NCI-H1417 treated with DMSO at 0.1 percent for 48 hours (cell line): ENCODE measurements at regions not wholly inside any gene's neighbourhood (a gene's known extent, or its start where the extent isn't known, plus 50 kb on each side); places are given as distances from the start of the nearest gene placed in this dataset.

Experiments
- DNase-seq: peaks from one replicate; lab custom pipeline; 2025; lab: John Stamatoyannopoulos, UW

DNA sequence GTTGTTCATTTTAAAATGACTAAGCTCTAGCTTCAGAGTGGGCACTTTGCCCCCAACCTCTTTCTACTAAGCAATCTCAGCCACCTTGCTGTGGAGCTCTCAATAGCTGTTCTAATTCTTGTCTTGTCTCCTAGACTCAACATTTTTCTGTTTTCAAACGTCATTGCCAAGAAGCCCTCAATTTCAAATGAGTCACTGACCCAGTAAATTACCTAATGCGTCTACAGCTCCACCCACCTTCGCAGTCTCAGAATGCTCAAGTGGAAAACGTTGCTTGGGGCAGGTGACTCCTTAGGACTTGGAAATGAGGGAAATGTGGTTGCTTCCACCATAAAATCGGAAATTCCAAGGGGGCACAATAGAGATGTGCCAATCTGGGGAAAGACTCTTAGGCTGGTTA is 59.0 kb downstream of the ING2 start:
- no peak for DNase-seq

DNA sequence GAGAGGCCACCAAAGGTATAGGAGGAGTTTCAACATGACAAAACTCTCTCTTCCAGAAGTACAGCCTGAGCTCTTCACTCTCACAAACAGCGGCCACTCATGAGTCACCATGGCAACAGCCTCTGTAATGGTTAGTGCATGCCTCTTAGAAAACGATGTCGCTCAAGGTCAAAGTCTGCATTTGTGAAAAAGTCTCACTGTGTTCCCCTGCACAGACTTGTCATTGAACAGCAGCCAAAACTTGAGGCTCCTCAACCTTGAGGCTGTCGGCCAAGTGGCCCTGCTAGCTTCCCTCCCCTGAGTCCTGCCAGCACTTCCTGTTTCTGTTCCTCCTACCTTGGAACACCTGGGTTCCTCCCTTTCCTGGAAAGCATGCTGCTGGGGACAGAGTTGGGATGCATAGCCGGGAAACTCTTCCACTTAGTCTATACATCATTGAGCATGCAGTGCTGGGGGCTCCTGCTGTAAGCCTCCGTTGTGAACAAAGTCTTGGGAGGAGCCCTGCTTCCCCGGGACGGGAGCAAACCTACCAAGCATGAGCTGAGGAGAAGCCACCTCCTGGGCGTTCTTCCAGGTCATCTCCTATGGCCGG is 66.6 kb downstream of the ING2 start:
- DNase-seq = peak; percentile 37

DNA sequence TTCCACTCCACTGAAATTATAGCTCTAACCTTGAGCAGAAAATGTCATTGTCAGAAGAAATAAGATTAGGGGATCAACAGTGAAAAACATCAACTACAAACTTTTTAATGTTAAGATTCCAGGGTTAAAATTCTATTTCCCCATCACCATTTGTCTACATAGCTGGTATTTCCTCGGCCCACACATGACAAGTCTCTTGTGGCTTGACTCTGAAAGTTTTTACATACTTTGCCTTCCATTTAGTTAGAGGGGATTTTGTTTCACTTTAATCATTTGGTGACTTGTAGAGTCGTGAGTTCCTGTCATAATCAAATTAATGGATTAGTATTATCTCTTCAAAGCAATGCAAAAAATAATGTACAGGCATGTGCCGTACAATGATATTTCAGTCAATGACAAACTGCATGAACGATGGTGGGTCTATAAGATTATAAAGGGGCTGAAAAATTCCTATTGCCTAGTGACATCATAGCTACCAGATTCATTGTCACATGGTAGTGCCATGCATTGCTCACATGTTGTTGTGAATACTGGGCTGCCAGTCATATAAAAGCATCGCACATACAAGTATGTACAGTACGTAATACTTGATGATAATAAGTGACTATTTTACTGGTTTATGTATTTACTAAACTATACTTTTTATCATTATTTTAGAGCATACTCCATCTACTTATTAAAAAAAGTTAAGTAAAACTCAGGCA is 72.0 kb downstream of the ING2 start:
- DNase-seq = no peak

GRCh38 chr4:183580370-183580769 is 75.5 kb downstream of the ING2 start:
- no peak for DNase-seq

DNA sequence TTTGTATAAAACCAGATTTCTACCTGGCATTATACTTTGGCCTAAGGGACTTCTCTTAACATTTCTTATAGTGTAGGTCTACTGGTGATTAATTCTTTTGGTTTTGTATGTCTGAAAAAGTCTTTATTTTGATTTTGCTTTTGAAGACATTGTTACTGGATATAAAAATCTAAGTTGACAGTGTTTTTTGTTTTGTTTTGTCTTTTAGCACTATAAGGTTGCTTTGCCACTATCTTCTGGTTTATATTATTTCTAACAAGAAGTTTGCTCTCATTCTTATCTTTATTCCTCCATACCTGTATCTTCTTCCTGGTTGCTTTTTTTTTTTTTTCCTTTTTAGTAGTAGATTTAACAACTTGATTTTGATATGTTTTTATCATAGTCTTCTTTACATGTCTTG is 76.0 kb downstream of the ING2 start:
- no peak for DNase-seq

DNA sequence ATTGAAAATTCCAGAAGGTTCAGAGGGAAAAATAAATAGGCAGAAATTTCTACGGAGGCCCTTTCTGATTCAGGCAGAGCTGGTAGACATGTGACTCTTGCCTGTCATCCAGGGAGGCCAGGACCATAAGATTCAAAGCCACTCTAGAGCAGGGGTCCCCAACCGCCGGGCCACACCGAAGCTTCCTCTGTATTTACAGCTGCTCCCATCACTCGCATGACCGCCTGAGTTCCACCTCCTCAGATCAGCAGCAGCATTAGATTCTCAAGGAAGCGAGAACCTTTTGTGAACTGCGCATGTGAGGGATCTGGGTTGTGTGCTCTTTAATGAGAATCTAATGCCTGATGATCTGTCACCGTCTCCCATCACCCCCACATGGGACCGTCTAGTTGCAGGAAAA is 72.2 kb downstream of the RWDD4 start:
- DNase-seq = no peak

DNA sequence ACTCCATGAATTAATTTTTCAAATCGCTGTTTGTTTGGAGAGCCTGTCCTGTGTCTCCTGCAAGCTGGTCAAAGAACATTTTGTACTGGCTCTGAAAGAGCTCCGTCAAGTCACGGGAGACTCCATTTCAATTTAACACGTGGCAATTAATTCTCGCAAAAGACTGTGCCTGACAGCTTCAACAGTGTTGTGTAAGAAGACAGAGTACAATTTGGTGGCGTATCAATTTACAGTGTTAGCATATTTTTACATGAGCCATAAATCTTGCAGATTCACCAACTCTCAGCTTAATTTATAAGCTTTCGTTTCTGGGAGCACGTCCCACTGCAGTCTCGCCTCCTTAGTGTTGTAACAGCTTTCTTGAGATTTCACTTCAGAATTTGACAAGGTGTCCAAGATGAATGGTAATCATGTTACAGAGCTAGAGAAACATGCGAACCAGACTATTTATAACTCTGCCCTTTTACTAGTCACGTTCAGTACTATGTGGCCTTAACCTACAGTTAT is 70.8 kb downstream of the RWDD4 start:
- DNase-seq = no peak

- no peak for DNase-seq
Observed at GRCh38 chr4:183588691-183589090, 70.3 kb downstream of the RWDD4 start.

DNA sequence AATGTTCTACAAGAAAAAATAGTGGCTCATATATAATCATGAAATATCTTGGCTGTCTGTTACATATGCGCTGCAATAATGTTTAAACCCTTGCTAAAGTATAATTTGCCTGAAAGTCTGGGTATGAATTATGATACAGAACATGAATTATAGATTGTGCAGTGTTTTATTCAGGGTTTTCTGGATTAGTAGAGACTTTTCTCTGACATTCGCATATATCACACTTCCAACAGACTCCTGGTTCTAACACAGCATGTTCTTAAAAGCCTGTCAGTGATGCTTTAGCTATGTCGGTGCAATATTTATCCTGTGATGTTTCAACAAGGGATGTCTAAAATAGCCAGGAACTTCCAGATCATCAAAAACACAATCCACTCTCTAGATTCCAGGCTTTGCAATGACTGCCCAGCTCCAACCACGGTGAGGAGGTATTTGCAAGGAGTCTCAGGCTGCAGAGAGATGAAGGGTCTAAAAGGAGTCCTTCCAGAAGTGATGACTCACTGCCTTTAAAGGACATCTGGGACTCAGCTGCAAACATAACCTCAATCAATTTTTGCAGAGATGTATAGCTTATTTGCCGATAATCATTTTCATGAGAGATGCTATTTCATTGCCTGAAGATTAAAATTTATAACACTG is 69.4 kb downstream of the RWDD4 start:
- DNase-seq = no peak
